Cardiac fibroblast (primary cell): ENCODE measurements at regions not wholly inside any gene's neighbourhood (a gene's known extent, or its start where the extent isn't known, plus 50 kb on each side); places are given as distances from the start of the nearest gene placed in this dataset.

ENCODE experiments used
- DNase-seq, 2 donors: peaks; one replicate each; pipeline versions ENCODE4 v3.0.0 to v3.0.0-alpha.2; 2010; ENCODE audit warnings: low read depth in 2 of 2
- H3K4me3 ChIP-seq, 2 donors: replicated peaks in 1 of 2; 1 replicate in 1 of 2; 2 replicates in 1 of 2; pipeline ENCODE4 v1.5.1; 2011; ENCODE audit warnings: low read depth in 2 of 2, low read length in 2 of 2, mild to moderate bottlenecking in 2 of 2, moderate library complexity in 1 of 2
- CTCF ChIP-seq: IDR thresholded peaks from one replicate; pipeline ENCODE4 v1.5.1; 2011; ENCODE audit warnings: low read depth, mild to moderate bottlenecking, low read length, inconsistent platforms

GRCh38 chr17:36793976-36794375 is 143.3 kb upstream of the LHX1 start:
- no peak for DNase-seq
- no peak overlapping the region for H3K4me3 ChIP-seq
- no peak for TF ChIP-seq CTCF

GRCh38 chr17:36807496-36808179 is 129.6 kb upstream of the LHX1 start:
- H3K4me3 ChIP-seq: no peak overlapping the region
- no peak for TF ChIP-seq CTCF

GRCh38 chr17:36808180-36808661 is 129.1 kb upstream of the LHX1 start:
- peak; percentile 8 to 20 for DNase-seq
- no peak for TF ChIP-seq CTCF
- no peak overlapping the region for H3K4me3 ChIP-seq

More at GRCh38 chr17:36807496-36808179, 129.6 kb upstream of the LHX1 start:
- no peak for DNase-seq

GRCh38 chr17:36812762-36813161 is 124.5 kb upstream of the LHX1 start:
- H3K4me3 ChIP-seq: no peak overlapping the region
- TF ChIP-seq CTCF: no peak
- no peak for DNase-seq

GRCh38 chr17:36813357-36813756 is 123.9 kb upstream of the LHX1 start:
- no peak overlapping the region for H3K4me3 ChIP-seq
- no peak for TF ChIP-seq CTCF
- no peak for DNase-seq

- TF ChIP-seq CTCF: no peak
Observed at GRCh38 chr17:36813957-36814563, 123.2 kb upstream of the LHX1 start.

GRCh38 chr17:36814958-36815357 is 122.3 kb upstream of the LHX1 start:
- no peak for DNase-seq
- no peak for TF ChIP-seq CTCF
- H3K4me3 ChIP-seq: no peak overlapping the region

More at GRCh38 chr17:36813957-36814563, 123.2 kb upstream of the LHX1 start:
- no peak for DNase-seq
- H3K4me3 ChIP-seq: no peak overlapping the region
